GM23338 (cell line): ENCODE measurements at regions not wholly inside any gene's neighbourhood (a gene's known extent, or its start where the extent isn't known, plus 50 kb on each side); places are given as distances from the start of the nearest gene placed in this dataset.

Experiments used
- ATAC-seq: fragments of 200-7000 bp; cut with Tn5 transposase; 3 replicates; pipeline ENCODE4 v1.9.1; 2020
- DNase-seq: peaks from one replicate; pipeline ENCODE4 v3.0.0-alpha.2; 2015; ENCODE audit warnings: low spot score
- H2AFZ ChIP-seq: fragments of 200-600 bp; sonication (generic); 2 replicates; pipeline ENCODE4 v1.8.0; 2016; ENCODE audit warnings: antibody characterized with exemption, mild to moderate bottlenecking, moderate library complexity
- H3F3A ChIP-seq: fragments of 200-600 bp; sonication (generic); replicated peaks from 2 replicates; pipeline ENCODE4 v1.8.0; 2017; ENCODE audit warnings: antibody characterized with exemption, mixed run types, low read depth
- H3K27ac ChIP-seq: fragments of 200-600 bp; sonication (generic); 2 replicates; pipeline ENCODE4 v1.6.1; 2016; ENCODE audit warnings: low read depth
- H3K27me3 ChIP-seq: fragments of 200-600 bp; sonication (generic); 2 replicates; pipeline ENCODE4 v1.8.0; 2016; ENCODE audit warnings: mild to moderate bottlenecking, mixed run types, moderate library complexity; ENCODE audit not compliant: insufficient read depth
- H3K36me3 ChIP-seq: fragments of 200-600 bp; sonication (generic); 2 replicates; pipeline ENCODE4 v1.8.0; 2016; ENCODE audit warnings: mild to moderate bottlenecking; ENCODE audit not compliant: insufficient read depth
- H3K4me1 ChIP-seq: fragments of 200-600 bp; sonication (generic); 2 replicates; pipeline ENCODE4 v1.8.0; 2016; ENCODE audit warnings: mild to moderate bottlenecking, moderate library complexity; ENCODE audit not compliant: insufficient read depth
- H3K4me2 ChIP-seq: fragments of 200-600 bp; sonication (generic); 2 replicates; pipeline ENCODE4 v1.7.1; 2017; ENCODE audit warnings: mixed run types
- H3K4me3 ChIP-seq: fragments of 200-600 bp; sonication (generic); 2 replicates; pipeline ENCODE4 v1.6.1; 2016; ENCODE audit warnings: mixed run types
- H3K79me2 ChIP-seq: fragments of 200-600 bp; sonication (generic); replicated peaks from 2 replicates; pipeline ENCODE4 v1.8.0; 2017; ENCODE audit warnings: mild to moderate bottlenecking; ENCODE audit not compliant: insufficient read depth
- H3K9me2 ChIP-seq: fragments of 200-600 bp; sonication (generic); 2 replicates; pipeline ENCODE4 v1.8.0; 2017; ENCODE audit not compliant: insufficient read depth
- H4K20me1 ChIP-seq: fragments of 200-600 bp; sonication (generic); replicated peaks from 2 replicates; pipeline ENCODE4 v1.8.0; 2017; ENCODE audit warnings: mild to moderate bottlenecking; ENCODE audit not compliant: insufficient read depth
- H3K27ac Mint-ChIP-seq: 2 replicates; pipeline ENCODE4 v1.8.0; 2020; ENCODE audit warnings: inconsistent platforms, mild to moderate bottlenecking, moderate library complexity, mixed read lengths
- H3K27me3 Mint-ChIP-seq: 3 replicates; pipeline ENCODE4 v1.8.0; 2022; ENCODE audit warnings: low read depth, mild to moderate bottlenecking, moderate library complexity, mixed read lengths, inconsistent platforms; ENCODE audit not compliant: insufficient read depth, poor library complexity
- H3K36me3 Mint-ChIP-seq: 3 replicates; pipeline ENCODE4 v1.8.0; 2021; ENCODE audit warnings: low read depth, mild to moderate bottlenecking, inconsistent platforms, moderate library complexity, mixed read lengths
- H3K4me1 Mint-ChIP-seq: 3 replicates; pipeline ENCODE4 v1.8.0; 2020; ENCODE audit warnings: mild to moderate bottlenecking, inconsistent platforms, mixed read lengths
- H3K4me3 Mint-ChIP-seq: 3 replicates; pipeline ENCODE4 v1.8.0; 2021; ENCODE audit warnings: moderate library complexity, mild to moderate bottlenecking, inconsistent platforms, mixed read lengths
- H3K9me3 Mint-ChIP-seq: 3 replicates; pipeline ENCODE4 v1.8.0; 2020; ENCODE audit warnings: moderate library complexity, mild to moderate bottlenecking, inconsistent platforms, mixed read lengths
- CREB1 ChIP-seq: fragments of 250-450 bp; sonication (Bioruptor Pico); IDR thresholded peaks from 2 replicates; pipeline ENCODE4 v1.5.0; 2020; ENCODE audit warnings: low read depth, mild to moderate bottlenecking, moderate library complexity
- EZH2 ChIP-seq: fragments of 200-600 bp; sonication (generic); IDR thresholded peaks from one replicate; pipeline ENCODE4 v1.8.0; 2017; ENCODE audit warnings: antibody characterized with exemption, mild to moderate bottlenecking, low read depth; ENCODE audit not compliant: unreplicated experiment
- JUNB ChIP-seq: IDR thresholded peaks from one replicate; pipeline ENCODE4 v1.6.1; 2016; ENCODE audit warnings: antibody characterized with exemption; ENCODE audit not compliant: unreplicated experiment
- POLR2AphosphoS5 ChIP-seq: IDR thresholded peaks from 2 replicates; pipeline ENCODE4 v1.6.1; 2016; ENCODE audit warnings: antibody characterized with exemption, low read depth
- STAT1 ChIP-seq: IDR thresholded peaks from one replicate; pipeline ENCODE4 v1.6.1; 2016; ENCODE audit warnings: antibody characterized with exemption; ENCODE audit not compliant: unreplicated experiment
- ZNF331 ChIP-seq: fragments of 250-450 bp; sonication (Bioruptor Pico); IDR thresholded peaks from 2 replicates; pipeline ENCODE4 v1.5.0; 2020; ENCODE audit warnings: low read depth, mild to moderate bottlenecking, moderate library complexity
- TF ChIP-seq, protein P1 (sequence below): IDR thresholded peaks from 2 replicates; pipeline ENCODE4 v1.6.1; 2016; ENCODE audit warnings: antibody characterized with exemption
- TF ChIP-seq, protein P2 (sequence below), 2 experiments: fragments of 200-600 bp in 1 of 2; sonication (generic) in 1 of 2; conservative IDR thresholded peaks; 2 replicates each; pipeline versions ENCODE4 v1.5.1 to v1.6.1; 2016 to 2017; ENCODE audit warnings: antibody characterized with exemption in 2 of 2, low read depth in 2 of 2, mild to moderate bottlenecking in 2 of 2, moderate library complexity in 1 of 2
- TF ChIP-seq, protein P3 (sequence below): fragments of 250-450 bp; sonication (Bioruptor Pico); IDR thresholded peaks from 2 replicates; pipeline ENCODE4 v1.5.0; 2020; ENCODE audit warnings: mild to moderate bottlenecking, moderate library complexity

DNA sequence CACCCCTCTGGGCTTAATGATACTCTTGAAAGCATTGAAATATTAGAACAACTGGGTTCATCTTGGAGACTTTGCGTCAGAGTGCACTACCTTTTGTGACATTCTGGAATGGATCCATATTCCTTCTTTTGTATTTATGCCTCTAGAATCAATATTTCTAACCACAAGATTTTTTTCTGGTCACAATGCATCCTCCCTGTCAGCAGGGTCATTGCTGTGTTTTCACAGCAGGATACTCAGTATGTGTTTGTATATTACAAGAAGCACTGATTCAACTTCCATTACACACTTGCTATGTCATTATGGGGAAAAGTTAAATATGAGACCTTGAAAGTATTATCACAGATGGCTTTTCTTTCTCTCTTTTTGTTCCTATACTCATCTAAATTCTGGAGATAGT lies 370.0 kb downstream of the HS3ST3B1 start:
- Histone ChIP-seq H3K9me2 (no peaks in the 10 kb centered on the region), H3K79me2 (no peaks in the 10 kb centered on the region), H3K4me3 (no peak overlapping the region), H2AFZ (no peak overlapping the region), H3K36me3 (no peaks in the 10 kb centered on the region), H3K27me3 (no peaks in the 10 kb centered on the region), H3K4me2 (no peak overlapping the region), H4K20me1 (no peaks in the 10 kb centered on the region), H3F3A (no peaks in the 10 kb centered on the region), H3K4me1 (no peaks in the 10 kb centered on the region), H3K27ac (no peak overlapping the region)
- H3K4me3 Mint-ChIP-seq, result no peak overlapping the region
- H3K4me1 Mint-ChIP-seq, result no peaks in the 10 kb centered on the region; the same call in 2 of the 3 replicates
- no peaks in the 10 kb centered on the region for H3K27me3 Mint-ChIP-seq
- no peaks in the 10 kb centered on the region for H3K36me3 Mint-ChIP-seq
- no peak overlapping the region for H3K27ac Mint-ChIP-seq
- TF ChIP-seq JUNB (no peak), STAT1 (no peak), CREB1 (CRISPR knock-in tag) (no peak), ZNF331 (CRISPR knock-in tag) (no peak), EZH2 (no peak), POLR2AphosphoS5 (no peak)
- TF ChIP-seq, protein P1, sequence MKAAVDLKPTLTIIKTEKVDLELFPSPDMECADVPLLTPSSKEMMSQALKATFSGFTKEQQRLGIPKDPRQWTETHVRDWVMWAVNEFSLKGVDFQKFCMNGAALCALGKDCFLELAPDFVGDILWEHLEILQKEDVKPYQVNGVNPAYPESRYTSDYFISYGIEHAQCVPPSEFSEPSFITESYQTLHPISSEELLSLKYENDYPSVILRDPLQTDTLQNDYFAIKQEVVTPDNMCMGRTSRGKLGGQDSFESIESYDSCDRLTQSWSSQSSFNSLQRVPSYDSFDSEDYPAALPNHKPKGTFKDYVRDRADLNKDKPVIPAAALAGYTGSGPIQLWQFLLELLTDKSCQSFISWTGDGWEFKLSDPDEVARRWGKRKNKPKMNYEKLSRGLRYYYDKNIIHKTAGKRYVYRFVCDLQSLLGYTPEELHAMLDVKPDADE, result no peak
- TF ChIP-seq, protein P2, sequence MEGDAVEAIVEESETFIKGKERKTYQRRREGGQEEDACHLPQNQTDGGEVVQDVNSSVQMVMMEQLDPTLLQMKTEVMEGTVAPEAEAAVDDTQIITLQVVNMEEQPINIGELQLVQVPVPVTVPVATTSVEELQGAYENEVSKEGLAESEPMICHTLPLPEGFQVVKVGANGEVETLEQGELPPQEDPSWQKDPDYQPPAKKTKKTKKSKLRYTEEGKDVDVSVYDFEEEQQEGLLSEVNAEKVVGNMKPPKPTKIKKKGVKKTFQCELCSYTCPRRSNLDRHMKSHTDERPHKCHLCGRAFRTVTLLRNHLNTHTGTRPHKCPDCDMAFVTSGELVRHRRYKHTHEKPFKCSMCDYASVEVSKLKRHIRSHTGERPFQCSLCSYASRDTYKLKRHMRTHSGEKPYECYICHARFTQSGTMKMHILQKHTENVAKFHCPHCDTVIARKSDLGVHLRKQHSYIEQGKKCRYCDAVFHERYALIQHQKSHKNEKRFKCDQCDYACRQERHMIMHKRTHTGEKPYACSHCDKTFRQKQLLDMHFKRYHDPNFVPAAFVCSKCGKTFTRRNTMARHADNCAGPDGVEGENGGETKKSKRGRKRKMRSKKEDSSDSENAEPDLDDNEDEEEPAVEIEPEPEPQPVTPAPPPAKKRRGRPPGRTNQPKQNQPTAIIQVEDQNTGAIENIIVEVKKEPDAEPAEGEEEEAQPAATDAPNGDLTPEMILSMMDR (conservative IDR thresholded peaks at IDR 0.05; ENCODE audit: low read depth in 2 of 2), result no peak
- TF ChIP-seq, protein P3, sequence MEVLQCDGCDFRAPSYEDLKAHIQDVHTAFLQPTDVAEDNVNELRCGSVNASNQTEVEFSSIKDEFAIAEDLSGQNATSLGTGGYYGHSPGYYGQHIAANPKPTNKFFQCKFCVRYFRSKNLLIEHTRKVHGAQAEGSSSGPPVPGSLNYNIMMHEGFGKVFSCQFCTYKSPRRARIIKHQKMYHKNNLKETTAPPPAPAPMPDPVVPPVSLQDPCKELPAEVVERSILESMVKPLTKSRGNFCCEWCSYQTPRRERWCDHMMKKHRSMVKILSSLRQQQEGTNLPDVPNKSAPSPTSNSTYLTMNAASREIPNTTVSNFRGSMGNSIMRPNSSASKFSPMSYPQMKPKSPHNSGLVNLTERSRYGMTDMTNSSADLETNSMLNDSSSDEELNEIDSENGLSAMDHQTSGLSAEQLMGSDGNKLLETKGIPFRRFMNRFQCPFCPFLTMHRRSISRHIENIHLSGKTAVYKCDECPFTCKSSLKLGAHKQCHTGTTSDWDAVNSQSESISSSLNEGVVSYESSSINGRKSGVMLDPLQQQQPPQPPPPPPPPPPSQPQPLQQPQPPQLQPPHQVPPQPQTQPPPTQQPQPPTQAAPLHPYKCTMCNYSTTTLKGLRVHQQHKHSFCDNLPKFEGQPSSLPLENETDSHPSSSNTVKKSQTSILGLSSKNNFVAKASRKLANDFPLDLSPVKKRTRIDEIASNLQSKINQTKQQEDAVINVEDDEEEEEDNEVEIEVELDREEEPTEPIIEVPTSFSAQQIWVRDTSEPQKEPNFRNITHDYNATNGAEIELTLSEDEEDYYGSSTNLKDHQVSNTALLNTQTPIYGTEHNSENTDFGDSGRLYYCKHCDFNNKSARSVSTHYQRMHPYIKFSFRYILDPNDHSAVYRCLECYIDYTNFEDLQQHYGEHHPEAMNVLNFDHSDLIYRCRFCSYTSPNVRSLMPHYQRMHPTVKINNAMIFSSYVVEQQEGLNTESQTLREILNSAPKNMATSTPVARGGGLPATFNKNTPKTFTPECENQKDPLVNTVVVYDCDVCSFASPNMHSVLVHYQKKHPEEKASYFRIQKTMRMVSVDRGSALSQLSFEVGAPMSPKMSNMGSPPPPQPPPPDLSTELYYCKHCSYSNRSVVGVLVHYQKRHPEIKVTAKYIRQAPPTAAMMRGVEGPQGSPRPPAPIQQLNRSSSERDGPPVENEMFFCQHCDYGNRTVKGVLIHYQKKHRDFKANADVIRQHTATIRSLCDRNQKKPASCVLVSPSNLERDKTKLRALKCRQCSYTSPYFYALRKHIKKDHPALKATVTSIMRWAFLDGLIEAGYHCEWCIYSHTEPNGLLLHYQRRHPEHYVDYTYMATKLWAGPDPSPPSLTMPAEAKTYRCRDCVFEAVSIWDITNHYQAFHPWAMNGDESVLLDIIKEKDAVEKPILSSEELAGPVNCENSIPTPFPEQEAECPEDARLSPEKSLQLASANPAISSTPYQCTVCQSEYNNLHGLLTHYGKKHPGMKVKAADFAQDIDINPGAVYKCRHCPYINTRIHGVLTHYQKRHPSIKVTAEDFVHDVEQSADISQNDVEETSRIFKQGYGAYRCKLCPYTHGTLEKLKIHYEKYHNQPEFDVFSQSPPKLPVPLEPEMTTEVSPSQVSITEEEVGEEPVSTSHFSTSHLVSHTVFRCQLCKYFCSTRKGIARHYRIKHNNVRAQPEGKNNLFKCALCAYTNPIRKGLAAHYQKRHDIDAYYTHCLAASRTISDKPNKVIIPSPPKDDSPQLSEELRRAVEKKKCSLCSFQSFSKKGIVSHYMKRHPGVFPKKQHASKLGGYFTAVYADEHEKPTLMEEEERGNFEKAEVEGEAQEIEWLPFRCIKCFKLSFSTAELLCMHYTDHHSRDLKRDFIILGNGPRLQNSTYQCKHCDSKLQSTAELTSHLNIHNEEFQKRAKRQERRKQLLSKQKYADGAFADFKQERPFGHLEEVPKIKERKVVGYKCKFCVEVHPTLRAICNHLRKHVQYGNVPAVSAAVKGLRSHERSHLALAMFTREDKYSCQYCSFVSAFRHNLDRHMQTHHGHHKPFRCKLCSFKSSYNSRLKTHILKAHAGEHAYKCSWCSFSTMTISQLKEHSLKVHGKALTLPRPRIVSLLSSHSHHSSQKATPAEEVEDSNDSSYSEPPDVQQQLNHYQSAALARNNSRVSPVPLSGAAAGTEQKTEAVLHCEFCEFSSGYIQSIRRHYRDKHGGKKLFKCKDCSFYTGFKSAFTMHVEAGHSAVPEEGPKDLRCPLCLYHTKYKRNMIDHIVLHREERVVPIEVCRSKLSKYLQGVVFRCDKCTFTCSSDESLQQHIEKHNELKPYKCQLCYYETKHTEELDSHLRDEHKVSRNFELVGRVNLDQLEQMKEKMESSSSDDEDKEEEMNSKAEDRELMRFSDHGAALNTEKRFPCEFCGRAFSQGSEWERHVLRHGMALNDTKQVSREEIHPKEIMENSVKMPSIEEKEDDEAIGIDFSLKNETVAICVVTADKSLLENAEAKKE (CRISPR knock-in tag), result no peak
- ATAC-seq, result no peak
- H3K9me3 Mint-ChIP-seq, result no peaks in the 10 kb centered on the region
- DNase-seq, result no peak
